Uterus (tissue), 2 donors: ENCODE measurements at regions not wholly inside any gene's neighbourhood (a gene's known extent, or its start where the extent isn't known, plus 50 kb on each side); places are given as distances from the start of the nearest gene placed in this dataset.

ENCODE experiments used
- POLR2A ChIP-seq, 2 donors: fragments of 450-650 bp; IDR thresholded peaks; one replicate each; pipeline ENCODE4 v1.6.1; 2016; ENCODE audit warnings: antibody characterized with exemption in 2 of 2, mild to moderate bottlenecking in 1 of 2, moderate library complexity in 1 of 2
- TF ChIP-seq, protein P1 (sequence below), 4 experiments: fragments of 200-600 bp in 2 of 4; fragments of 450-650 bp in 2 of 4; sonication (generic) in 2 of 4; IDR thresholded peaks; one replicate each; pipeline ENCODE4 v1.5.1; 2016 to 2019; ENCODE audit warnings: antibody characterized with exemption in 4 of 4, mild to moderate bottlenecking in 2 of 4, moderate library complexity in 1 of 4

DNA sequence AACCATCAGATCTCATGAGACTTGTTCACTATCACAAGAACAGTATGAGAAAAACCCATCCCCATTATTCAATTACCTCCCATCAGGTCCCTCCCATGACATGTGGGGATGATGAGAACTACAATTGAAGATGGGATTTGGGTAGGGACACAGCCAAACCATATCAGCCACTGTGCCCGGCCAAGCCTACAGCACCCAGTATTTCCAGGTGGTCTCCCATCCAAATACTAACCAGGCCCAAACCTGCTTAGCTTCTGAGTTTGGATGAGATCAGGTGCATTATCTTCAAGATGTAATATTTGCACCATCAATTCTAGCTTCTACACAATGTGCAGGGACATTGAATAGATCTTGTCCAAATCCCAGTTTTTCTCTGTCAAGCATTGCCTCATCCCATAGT, 196.9 kb downstream of the BAMBI start:
- TF ChIP-seq, protein P1, sequence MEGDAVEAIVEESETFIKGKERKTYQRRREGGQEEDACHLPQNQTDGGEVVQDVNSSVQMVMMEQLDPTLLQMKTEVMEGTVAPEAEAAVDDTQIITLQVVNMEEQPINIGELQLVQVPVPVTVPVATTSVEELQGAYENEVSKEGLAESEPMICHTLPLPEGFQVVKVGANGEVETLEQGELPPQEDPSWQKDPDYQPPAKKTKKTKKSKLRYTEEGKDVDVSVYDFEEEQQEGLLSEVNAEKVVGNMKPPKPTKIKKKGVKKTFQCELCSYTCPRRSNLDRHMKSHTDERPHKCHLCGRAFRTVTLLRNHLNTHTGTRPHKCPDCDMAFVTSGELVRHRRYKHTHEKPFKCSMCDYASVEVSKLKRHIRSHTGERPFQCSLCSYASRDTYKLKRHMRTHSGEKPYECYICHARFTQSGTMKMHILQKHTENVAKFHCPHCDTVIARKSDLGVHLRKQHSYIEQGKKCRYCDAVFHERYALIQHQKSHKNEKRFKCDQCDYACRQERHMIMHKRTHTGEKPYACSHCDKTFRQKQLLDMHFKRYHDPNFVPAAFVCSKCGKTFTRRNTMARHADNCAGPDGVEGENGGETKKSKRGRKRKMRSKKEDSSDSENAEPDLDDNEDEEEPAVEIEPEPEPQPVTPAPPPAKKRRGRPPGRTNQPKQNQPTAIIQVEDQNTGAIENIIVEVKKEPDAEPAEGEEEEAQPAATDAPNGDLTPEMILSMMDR (IDR thresholded peaks at IDR 0.05), result no peak
- TF ChIP-seq POLR2A (IDR thresholded peaks at IDR 0.05), result no peak
